ENCODE measurements at regions not wholly inside any gene's neighbourhood (a gene's known extent, or its start where the extent isn't known, plus 50 kb on each side); places are given as distances from the start of the nearest gene placed in this dataset.

- H2AFZ ChIP-seq (ENCODE audit: low read depth, low read length): no peak overlapping the region
- ATAC-seq (no peak), FAIRE-seq (no peak), DNase-seq (ENCODE audit: extremely low read depth in 1 of 4, low spot score in 3 of 4) (no peak)
- no peaks in the 10 kb centered on the region for H3K27me3 ChIP-seq (ENCODE audit: control insufficient read depth in 2 of 2, insufficient read depth in 2 of 2, low read length in 2 of 2)
- H3K79me2 ChIP-seq (ENCODE audit: control insufficient read depth, insufficient read depth, low read length): no peaks in the 10 kb centered on the region
- no peak overlapping the region for H3K4me2 ChIP-seq (ENCODE audit: insufficient read depth, low read length)
- no peak for TF ChIP-seq STAG1 (CRISPR knock-in tag; IDR thresholded peaks at IDR 0.05; ENCODE audit: borderline replicate concordance)
- TF ChIP-seq ZKSCAN8 (CRISPR knock-in tag; IDR thresholded peaks at IDR 0.05): no peak
- TF ChIP-seq GATA2 (CRISPR knock-in tag; IDR thresholded peaks at IDR 0.05): no peak
- no peak for TF ChIP-seq ATF4 (CRISPR knock-in tag; IDR thresholded peaks at IDR 0.05)
- no peak for TF ChIP-seq ZNF3 (CRISPR knock-in tag; IDR thresholded peaks at IDR 0.05)
- TF ChIP-seq HNRNPK (IDR thresholded peaks at IDR 0.05; ENCODE audit: low read depth, low read length, poor library complexity, severe bottlenecking): no peak
- no peak for TF ChIP-seq ZNF280A (IDR thresholded peaks at IDR 0.05; ENCODE audit: low read depth, partially characterized antibody)
- H3K36me3 ChIP-seq (ENCODE audit: control insufficient read depth, insufficient read depth, low read length): no peaks in the 10 kb centered on the region
- BruUV-seq (replicated peaks): no TSS peak
- intact Hi-C loops (cut with micrococcal nuclease): no loop called here
- 0% methylated on average over 2 of the region's 2 CpGs for WGBS (ENCODE audit: insufficient coverage, low coverage, missing lambda C conversion rate)
- H3K9me3 ChIP-seq (replicated peaks; ENCODE audit: control insufficient read depth, insufficient read depth, low read depth, low read length): no peaks in the 10 kb centered on the region; the same call in 1 of the 2 replicates
- H3K4me3 ChIP-seq: no peak overlapping the region
- CTCF ChIA-PET (ENCODE audit: low intra/inter-chr PET ratio): no interaction called here
- no peak overlapping the region for H3K9ac ChIP-seq (ENCODE audit: insufficient read depth in 1 of 2, low read depth in 2 of 2, low read length in 2 of 2)
- POLR2A ChIA-PET: no interaction called here
- no peaks in the 10 kb centered on the region for H3K9me1 ChIP-seq (ENCODE audit: control insufficient read depth, insufficient read depth, low read length)
- in situ Hi-C loops (cut with MboI): no loop called here
- no peaks in the 10 kb centered on the region for H4K20me1 ChIP-seq (replicated peaks; ENCODE audit: control insufficient read depth, insufficient read depth, low read length)
- no peak overlapping the region for H3K27ac ChIP-seq (ENCODE audit: extremely low read depth, low read depth, low read length)
- no peaks in the 10 kb centered on the region for H3K4me1 ChIP-seq (replicated peaks in 1 of 2; ENCODE audit: control insufficient read depth in 2 of 2, insufficient read depth in 2 of 2, low read length in 2 of 2)
Observed at GRCh38 chr7:15838265-15838664, 151.8 kb upstream of the MEOX2 start.
